Psoas muscle (tissue), 7 donors: ENCODE measurements at regions not wholly inside any gene's neighbourhood (a gene's known extent, or its start where the extent isn't known, plus 50 kb on each side); places are given as distances from the start of the nearest gene placed in this dataset.

Source experiments
- ATAC-seq, 4 donors: fragments of 200-7000 bp; cut with Tn5 transposase; one replicate each; pipeline ENCODE4 v1.9.1; 2020; ENCODE audit warnings: moderate library complexity in 3 of 4, mild to moderate bottlenecking in 2 of 4
- DNase-seq, 2 donors: peaks; one replicate each; pipeline ENCODE4 v3.0.0-alpha.2; 2020
- H3K27ac ChIP-seq: fragments of 200-600 bp; one replicate; pipeline ENCODE4 v1.8.0; 2022
- H3K27me3 ChIP-seq, 3 donors: fragments of 200-600 bp in 1 of 3; one replicate each; pipeline versions ENCODE4 v1.6.1 to v1.8.0; 2013 to 2022; ENCODE audit warnings: low read length in 2 of 3, mild to moderate bottlenecking in 2 of 3, moderate library complexity in 1 of 3; ENCODE audit not compliant: insufficient read depth in 3 of 3
- H3K36me3 ChIP-seq, 2 donors: fragments of 200-600 bp in 1 of 2; one replicate each; pipeline versions ENCODE4 v1.6.1 to v1.8.0; 2013 to 2022; ENCODE audit warnings: low read depth in 1 of 2, mild to moderate bottlenecking in 1 of 2, moderate library complexity in 1 of 2; ENCODE audit not compliant: insufficient read depth in 1 of 2
- H3K4me1 ChIP-seq: fragments of 200-600 bp; one replicate; pipeline ENCODE4 v1.8.0; 2022
- H3K4me3 ChIP-seq: fragments of 200-600 bp; one replicate; pipeline ENCODE4 v1.8.0; 2022; ENCODE audit warnings: mild to moderate bottlenecking
- H3K9me3 ChIP-seq: fragments of 200-600 bp; one replicate; pipeline ENCODE4 v1.8.0; 2022
- WGBS, 3 donors: extraction: QIAGEN DNeasy Blood & Tissue Kit; methylation state at CpG; one replicate each; pipeline versions ENCODE4 v1.1.6 to v1.1.7; 2013; 5-methylcytosine and 5-hydroxymethylcytosine counted together
- intact Hi-C, 2 donors: fragments of 100-400 bp; cut with DNase I; formaldehyde crosslinking; loops; one replicate each; pipeline versions ENCODE4 v1.11.0 to v1.14.2; 2022
- TF ChIP-seq, protein P1 (sequence below): fragments of 200-600 bp; IDR thresholded peaks from one replicate; pipeline ENCODE4 v1.8.0; 2022; ENCODE audit warnings: antibody characterized with exemption
- donor health status: healthy with polysubstance abuse.
- donor health status: DM: no; HTN: no; CAD: no; lungs with moderate emphysema.
- donor health status: Bipolar disorder and iron deficiency.
- donor health status: healthy.
- donor health status: DM: yes; HTN: yes; CAD: no.
- donor health status: DM: no; HTN: no; CAD: no.
- donor health status: DM: yes; HTN: yes; CAD: no.

GRCh38 chr3:77835921-77836320 lies 796.0 kb downstream of the ROBO2 start:
- Histone ChIP-seq H3K27ac (no peak overlapping the region), H3K27me3 (no peaks in the 10 kb centered on the region), H3K4me3 (no peak overlapping the region), H3K4me1 (no peaks in the 10 kb centered on the region), H3K9me3 (peaks cover 9% of the 10 kb centered on the region), H3K36me3 (no peaks in the 10 kb centered on the region)
- intact Hi-C loops, result no loop called here
- ATAC-seq (no peak), DNase-seq (no peak)
- WGBS, 3 donors, result 16 to 27% (median 17%) methylated on average over 5 of the region's 5 CpGs
- TF ChIP-seq, protein P1, sequence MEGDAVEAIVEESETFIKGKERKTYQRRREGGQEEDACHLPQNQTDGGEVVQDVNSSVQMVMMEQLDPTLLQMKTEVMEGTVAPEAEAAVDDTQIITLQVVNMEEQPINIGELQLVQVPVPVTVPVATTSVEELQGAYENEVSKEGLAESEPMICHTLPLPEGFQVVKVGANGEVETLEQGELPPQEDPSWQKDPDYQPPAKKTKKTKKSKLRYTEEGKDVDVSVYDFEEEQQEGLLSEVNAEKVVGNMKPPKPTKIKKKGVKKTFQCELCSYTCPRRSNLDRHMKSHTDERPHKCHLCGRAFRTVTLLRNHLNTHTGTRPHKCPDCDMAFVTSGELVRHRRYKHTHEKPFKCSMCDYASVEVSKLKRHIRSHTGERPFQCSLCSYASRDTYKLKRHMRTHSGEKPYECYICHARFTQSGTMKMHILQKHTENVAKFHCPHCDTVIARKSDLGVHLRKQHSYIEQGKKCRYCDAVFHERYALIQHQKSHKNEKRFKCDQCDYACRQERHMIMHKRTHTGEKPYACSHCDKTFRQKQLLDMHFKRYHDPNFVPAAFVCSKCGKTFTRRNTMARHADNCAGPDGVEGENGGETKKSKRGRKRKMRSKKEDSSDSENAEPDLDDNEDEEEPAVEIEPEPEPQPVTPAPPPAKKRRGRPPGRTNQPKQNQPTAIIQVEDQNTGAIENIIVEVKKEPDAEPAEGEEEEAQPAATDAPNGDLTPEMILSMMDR, result no peak

GRCh38 chr3:77837456-77838025 lies 797.6 kb downstream of the ROBO2 start:
- ATAC-seq, result no peak
- no peaks in the 10 kb centered on the region for H3K27me3 ChIP-seq
- no peak overlapping the region for H3K27ac ChIP-seq
- H3K4me3 ChIP-seq, result no peak overlapping the region
- TF ChIP-seq, protein P1, result no peak
- H3K4me1 ChIP-seq, result no peaks in the 10 kb centered on the region
- intact Hi-C loops, result no loop called here
- no peaks in the 10 kb centered on the region for H3K36me3 ChIP-seq
- WGBS, 3 donors, result 31 to 45% (median 39%) methylated on average over 5 of the region's 5 CpGs
- H3K9me3 ChIP-seq, result peaks cover 9% of the 10 kb centered on the region
- DNase-seq, result no peak

- ATAC-seq, result no peak
These were observed 819.3 kb downstream of the ROBO2 start for GRCh38 chr3:77859156-77859555.

DNA sequence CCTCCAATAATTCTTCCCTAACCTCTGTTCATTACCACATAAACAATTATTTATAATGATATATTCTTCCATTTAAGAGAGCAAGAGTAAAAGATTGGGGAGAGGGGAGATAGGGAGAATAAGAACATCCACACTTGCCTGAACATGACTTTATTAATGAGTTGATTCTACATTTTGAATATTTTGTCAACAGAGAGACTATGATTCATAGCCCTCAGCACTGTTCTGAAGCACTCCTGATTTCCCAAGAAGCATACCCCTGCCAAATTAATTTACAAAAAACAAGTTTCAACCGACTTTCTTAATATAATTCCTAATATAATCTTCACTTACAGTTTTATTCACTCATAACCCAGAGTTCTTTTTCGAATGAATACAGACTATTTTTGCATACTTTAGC lies 828.8 kb downstream of the ROBO2 start:
- WGBS, 3 donors, result 75 to 79% (median 79%) methylated on average over 2 of the region's 2 CpGs
- TF ChIP-seq, protein P1, result no peak

More at GRCh38 chr3:77859156-77859555, 819.3 kb downstream of the ROBO2 start:
- no peaks in the 10 kb centered on the region for H3K36me3 ChIP-seq
- no peak overlapping the region for H3K4me3 ChIP-seq
- H3K4me1 ChIP-seq, result no peaks in the 10 kb centered on the region
- no peak overlapping the region for H3K27ac ChIP-seq
- intact Hi-C loops, result no loop called here
- TF ChIP-seq, protein P1, result no peak
- no peaks in the 10 kb centered on the region for H3K27me3 ChIP-seq
- no peaks in the 10 kb centered on the region for H3K9me3 ChIP-seq
- 87 to 91% (median 87%) methylated on average over 3 of the region's 3 CpGs for WGBS, 3 donors
- DNase-seq, result no peak

DNA sequence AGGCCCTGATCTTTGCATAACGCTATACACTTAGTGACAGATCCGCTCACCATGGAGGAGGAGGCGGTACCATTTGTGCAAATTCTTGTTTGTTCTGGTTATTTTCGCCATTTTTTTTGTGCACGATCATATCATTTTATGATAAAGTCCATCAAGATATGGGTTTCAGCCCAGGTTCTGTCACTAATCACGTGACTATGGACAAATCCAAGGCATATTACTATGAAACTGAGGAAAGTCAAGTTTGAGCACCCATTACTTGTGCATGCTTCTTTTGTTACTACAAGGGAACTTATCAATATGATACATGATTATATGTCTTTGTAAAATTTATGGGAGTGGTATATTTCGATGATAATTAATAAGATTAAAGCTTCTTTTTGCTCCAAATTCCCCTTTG lies 829.5 kb downstream of the ROBO2 start:
- Histone ChIP-seq H3K36me3 (no peaks in the 10 kb centered on the region), H3K4me1 (no peaks in the 10 kb centered on the region), H3K4me3 (no peak overlapping the region), H3K27ac (no peak overlapping the region), H3K27me3 (no peaks in the 10 kb centered on the region), H3K9me3 (no peaks in the 10 kb centered on the region)
- no peak for ATAC-seq
- intact Hi-C loops, result no loop called here
- WGBS, 3 donors, result 89 to 91% (median 89%) methylated on average over 7 of the region's 7 CpGs
- TF ChIP-seq, protein P1, result no peak
- no peak for DNase-seq

More for the DNA sequence above, 828.8 kb downstream of the ROBO2 start:
- Histone ChIP-seq H3K4me1 (no peaks in the 10 kb centered on the region), H3K27me3 (no peaks in the 10 kb centered on the region), H3K9me3 (no peaks in the 10 kb centered on the region), H3K36me3 (no peaks in the 10 kb centered on the region), H3K4me3 (no peak overlapping the region), H3K27ac (no peak overlapping the region)
- intact Hi-C loops, result no loop called here
- no peak for DNase-seq
- no peak for ATAC-seq
